CD4-positive, alpha-beta T cell treated with Interleukin-15 for 4 hours (primary cell): ENCODE measurements at regions not wholly inside any gene's neighbourhood (a gene's known extent, or its start where the extent isn't known, plus 50 kb on each side); places are given as distances from the start of the nearest gene placed in this dataset.

ENCODE experiments used
- DNase-seq: peaks from one replicate; pipeline ENCODE4 v3.0.0-alpha.2; 2020; ENCODE audit warnings: low spot score

GRCh38 chr6:159099276-159099675 is 54.5 kb upstream of the TAGAP start:
- no peak for DNase-seq

- peak; percentile 85 for DNase-seq
Observed at GRCh38 chr6:159098636-159099106, 53.9 kb upstream of the TAGAP start.

GRCh38 chr6:159097256-159097655 is 52.5 kb upstream of the TAGAP start:
- no peak for DNase-seq

GRCh38 chr6:159095616-159096015 is 50.8 kb upstream of the TAGAP start:
- DNase-seq: no peak

- DNase-seq: peak; percentile 56
Observed at GRCh38 chr6:159094444-159095252, 49.9 kb upstream of the TAGAP start.
